GM19438 (cell line): ENCODE measurements at regions not wholly inside any gene's neighbourhood (a gene's known extent, or its start where the extent isn't known, plus 50 kb on each side); places are given as distances from the start of the nearest gene placed in this dataset.

ENCODE experiments used
- ATAC-seq: cut with Tn5 transposase; IDR thresholded peaks from one replicate; pipeline ENCODE4 v1.9.1; 2021; ENCODE audit warnings: low read depth; ENCODE audit not compliant: unreplicated experiment

DNA sequence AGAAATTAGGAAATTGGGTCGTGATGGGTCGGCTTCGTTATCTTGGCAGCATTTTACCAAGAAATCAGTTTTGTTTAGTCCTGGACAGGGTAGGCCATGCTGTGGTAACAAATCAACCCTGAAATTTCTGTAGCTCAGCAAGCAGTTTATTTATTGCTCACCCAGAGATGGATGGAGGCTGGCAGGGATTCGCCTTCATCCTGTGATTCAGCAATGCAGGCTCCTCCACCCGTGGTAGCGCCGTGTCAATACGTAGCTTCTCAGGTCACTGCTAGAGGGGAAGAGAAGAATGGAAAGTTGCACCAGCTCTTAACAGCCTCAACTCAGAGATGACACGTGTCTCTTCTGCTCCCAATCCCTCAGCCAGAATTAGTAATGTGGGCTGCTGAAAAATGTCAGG is 157.0 kb upstream of the SGK1 start:
- no peak for ATAC-seq

DNA sequence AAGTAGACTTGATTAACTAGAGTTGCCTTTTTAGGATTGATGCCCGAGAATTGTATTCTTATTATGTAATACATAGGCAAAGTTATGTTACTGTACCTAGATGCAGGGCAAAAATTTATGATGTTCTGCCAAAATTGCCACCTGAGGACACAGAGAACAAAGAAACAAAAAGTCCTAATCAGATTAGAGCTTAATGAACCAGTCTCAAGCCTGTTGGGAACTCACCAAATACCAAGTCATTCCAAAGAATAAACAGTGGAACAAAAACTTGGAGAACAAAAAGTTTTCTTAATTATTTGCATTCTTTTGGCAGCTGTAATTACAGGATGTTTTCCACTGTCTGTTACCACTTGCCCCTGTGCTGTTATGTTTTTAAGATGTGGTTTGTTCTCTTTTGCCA is 154.7 kb upstream of the SGK1 start:
- ATAC-seq = no peak

- no peak for ATAC-seq
These were observed 154.1 kb upstream of the SGK1 start for GRCh38 chr6:134472046-134472445.

- ATAC-seq = no peak
These were observed 152.6 kb upstream of the SGK1 start for GRCh38 chr6:134470457-134470975.

- ATAC-seq = no peak
These were observed 152.0 kb upstream of the SGK1 start for GRCh38 chr6:134469702-134470456.

GRCh38 chr6:134468633-134469032 is 150.7 kb upstream of the SGK1 start:
- no peak for ATAC-seq

- no peak for ATAC-seq
These were observed 149.7 kb upstream of the SGK1 start for GRCh38 chr6:134467620-134468019.

DNA sequence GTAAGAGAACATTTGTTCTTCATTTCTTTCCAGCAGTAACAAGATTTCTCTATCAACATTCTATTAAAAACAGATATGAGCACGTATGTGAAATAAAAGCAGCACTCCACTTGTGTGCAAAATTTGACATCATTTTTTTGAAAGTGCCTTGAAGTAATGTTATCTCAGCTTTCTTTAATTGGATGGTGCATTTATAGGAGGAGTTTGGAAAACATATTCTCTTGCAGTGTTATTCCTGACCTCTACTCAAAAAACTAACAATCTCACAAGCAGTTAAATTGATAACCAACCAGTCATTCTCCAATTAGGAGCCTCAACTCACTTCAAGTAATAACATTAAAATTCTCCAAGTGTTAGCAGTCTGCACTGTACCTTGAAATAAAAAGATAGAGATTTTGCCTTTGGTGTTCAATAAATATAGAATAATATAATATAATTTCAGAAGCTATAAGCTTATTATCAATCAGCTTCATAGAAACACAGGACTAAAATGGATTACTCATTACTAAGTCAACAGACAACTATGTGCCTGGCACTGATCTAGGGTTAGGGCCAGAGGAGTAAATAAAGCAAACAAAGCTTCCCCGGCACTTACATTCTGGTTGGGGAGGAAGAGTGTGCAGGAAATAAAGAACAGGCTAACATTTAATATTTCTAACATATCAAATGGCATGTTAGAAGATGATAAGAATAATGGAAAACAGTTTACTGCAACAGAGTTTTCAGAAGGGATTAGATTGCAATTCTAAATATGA is 149.0 kb upstream of the SGK1 start:
- no peak for ATAC-seq

DNA sequence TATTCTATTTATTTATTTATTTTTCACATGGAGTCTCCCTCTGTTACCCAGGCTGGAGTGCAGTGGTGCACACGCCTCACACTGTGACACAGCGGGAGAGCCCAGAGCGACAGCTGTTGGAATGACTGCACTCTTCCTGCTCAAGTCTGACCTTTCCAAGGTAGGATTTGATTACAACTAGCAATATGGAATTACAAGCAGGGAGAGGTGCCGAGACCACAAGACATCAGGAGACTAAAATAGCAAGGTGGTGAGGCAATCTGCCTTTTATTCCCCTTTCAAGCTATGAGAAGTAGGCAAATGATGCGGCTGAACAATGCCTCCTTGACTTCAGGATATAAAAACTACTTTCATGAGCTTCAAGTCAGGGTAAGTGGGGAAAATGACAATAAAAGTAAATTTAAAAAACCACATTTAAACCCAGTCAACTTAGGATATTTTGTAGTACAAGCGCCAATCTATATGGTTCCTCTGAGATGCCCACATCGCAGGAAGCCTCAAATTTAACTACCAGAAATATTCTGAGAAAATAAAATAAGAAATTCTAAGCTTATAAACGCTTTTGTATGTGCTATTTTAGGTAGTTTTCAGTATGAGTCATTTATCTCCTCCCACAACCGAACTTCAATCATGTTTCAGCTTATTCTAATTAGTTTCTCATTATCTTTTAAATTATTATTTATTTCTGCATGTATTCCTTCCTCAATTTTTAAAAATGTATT is 146.9 kb upstream of the SGK1 start:
- no peak for ATAC-seq

DNA sequence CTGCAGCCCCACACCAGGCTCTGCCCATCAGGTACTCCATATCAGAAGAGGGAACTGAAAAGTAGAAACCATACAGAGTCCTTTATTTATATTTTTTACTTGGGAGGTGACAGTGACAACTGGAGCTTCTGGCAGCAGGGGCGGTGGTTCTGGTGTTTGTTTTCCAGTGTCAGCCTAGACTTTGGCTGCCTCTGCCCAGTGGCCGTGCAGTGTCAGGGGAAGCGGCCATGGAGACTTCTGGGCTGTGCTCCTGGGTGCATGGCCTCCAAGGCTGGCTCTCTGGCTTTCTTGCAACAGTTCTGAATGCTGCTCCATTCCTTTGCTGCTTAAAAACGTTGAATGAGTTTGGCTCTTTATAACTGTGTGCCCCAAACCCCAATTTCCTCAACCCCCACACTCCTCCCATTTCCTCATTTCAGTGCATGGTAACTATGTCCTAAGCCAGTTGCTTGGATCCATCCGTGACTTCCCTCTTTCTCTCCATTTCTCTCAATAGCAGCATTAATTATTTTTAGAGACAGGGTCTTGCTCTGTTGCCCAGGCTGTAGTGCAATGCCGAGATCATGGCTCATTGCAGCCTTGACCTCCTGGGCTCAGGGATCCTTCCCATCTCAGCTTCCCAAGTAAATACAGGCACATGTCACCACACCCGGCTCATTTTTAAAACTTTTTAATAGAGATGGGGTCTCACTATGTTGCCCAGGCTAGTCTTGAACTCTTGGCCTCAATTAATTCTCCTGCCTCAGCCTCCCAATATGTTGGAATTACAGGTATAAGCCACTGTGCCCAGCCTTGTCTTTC is 141.1 kb upstream of the SGK1 start:
- no peak for ATAC-seq

DNA sequence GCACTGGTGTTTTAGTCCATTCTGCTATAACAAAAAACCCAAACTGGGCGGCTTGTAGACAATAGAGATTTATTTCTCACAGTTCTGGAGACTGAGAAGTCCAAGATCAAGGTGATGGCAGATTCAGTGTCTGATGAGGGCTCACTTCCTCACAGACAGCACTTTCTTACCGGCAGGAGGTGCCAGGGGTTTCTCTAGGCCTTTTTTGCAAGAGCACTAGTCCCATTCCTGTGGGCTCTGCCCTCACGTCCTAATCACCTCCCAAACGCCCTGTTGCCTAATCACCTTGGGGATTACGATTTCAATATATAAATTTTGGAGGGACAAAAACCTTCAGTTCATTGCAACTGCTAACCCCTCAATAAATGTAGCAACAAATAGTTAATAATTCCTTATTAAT is 140.0 kb upstream of the SGK1 start:
- ATAC-seq = no peak

- ATAC-seq = no peak
These were observed 138.3 kb upstream of the SGK1 start for GRCh38 chr6:134456226-134456625.

GRCh38 chr6:134455319-134455718 is 137.4 kb upstream of the SGK1 start:
- no peak for ATAC-seq

DNA sequence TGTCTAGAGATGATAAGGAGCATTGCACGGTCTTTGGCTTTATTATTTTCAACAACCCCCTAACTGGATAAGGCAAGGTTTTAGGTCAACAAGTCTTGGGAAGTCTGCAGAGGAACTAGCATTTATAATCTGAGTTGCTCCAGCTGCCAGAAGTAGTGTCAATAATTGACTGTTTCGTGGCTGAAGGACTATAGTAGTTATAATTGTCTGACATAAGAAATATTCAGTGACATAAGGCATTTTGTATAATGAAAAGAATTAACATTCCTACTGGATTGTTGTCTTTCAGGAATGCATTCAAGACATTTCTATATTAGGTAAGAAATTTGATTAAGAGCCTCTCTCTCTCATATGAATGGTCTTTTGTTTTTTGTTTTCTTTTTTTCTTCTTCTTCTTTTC is 136.9 kb upstream of the SGK1 start:
- ATAC-seq = no peak

- no peak for ATAC-seq
These were observed 136.0 kb upstream of the SGK1 start for GRCh38 chr6:134453792-134454510.

- no peak for ATAC-seq
These were observed 135.0 kb upstream of the SGK1 start for GRCh38 chr6:134452906-134453305.

DNA sequence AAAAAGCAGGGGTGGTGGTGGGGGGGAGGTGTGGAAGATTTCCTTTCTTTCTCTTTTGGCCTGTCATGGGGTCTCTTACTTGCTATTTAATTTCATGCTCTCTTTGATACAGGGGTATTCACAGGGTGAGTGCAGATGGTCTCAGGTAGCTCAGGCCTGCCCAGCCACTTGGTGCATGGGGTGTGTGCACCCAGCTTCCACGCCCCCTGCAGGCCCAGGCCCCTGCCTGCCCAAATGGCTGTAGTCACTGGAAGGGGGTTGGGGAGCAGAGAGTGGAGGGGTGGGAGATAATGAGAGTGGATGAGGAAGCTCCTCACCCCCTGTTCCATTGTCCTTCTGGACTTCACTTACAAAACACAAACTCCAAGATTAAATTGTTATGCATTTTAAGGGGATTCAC is 133.6 kb upstream of the SGK1 start:
- no peak for ATAC-seq

- no peak for ATAC-seq
These were observed 131.9 kb upstream of the SGK1 start for GRCh38 chr6:134449781-134450180.

DNA sequence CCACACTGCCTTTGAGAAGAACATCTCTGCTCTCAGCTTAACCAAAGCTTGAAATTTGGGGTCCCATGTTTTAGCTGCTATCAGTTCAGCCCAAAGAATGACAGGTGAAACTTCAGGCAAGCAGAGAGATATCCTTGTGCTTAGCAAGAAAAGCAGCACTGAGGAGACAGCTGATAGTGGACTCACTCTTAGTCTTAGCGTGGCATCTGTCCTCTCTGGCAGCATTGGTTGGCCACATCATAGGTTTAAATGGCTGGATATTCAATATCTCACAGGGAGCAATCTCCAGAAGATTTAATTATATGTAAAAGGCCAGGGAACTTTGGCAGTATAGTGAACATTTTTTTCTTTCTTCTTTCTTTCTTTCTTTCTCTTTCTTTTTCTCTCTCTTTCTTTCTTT is 131.1 kb upstream of the SGK1 start:
- ATAC-seq = no peak

GRCh38 chr6:134447883-134448387 is 130.0 kb upstream of the SGK1 start:
- ATAC-seq = no peak
